DMS53 (cell line): ENCODE measurements at regions not wholly inside any gene's neighbourhood (a gene's known extent, or its start where the extent isn't known, plus 50 kb on each side); places are given as distances from the start of the nearest gene placed in this dataset.
A peak's percentile ranks its signal among the peaks of the same experiment; 100 is the strongest.
"Not testable (repeated sequence)": the region's sequence is repeated elsewhere in the genome, so short reads cannot be mapped to it uniquely, and the experiment has no call there.

Source experiments
- DNase-seq: peaks from one replicate; lab custom pipeline; 2025; lab: John Stamatoyannopoulos, UW

DNA sequence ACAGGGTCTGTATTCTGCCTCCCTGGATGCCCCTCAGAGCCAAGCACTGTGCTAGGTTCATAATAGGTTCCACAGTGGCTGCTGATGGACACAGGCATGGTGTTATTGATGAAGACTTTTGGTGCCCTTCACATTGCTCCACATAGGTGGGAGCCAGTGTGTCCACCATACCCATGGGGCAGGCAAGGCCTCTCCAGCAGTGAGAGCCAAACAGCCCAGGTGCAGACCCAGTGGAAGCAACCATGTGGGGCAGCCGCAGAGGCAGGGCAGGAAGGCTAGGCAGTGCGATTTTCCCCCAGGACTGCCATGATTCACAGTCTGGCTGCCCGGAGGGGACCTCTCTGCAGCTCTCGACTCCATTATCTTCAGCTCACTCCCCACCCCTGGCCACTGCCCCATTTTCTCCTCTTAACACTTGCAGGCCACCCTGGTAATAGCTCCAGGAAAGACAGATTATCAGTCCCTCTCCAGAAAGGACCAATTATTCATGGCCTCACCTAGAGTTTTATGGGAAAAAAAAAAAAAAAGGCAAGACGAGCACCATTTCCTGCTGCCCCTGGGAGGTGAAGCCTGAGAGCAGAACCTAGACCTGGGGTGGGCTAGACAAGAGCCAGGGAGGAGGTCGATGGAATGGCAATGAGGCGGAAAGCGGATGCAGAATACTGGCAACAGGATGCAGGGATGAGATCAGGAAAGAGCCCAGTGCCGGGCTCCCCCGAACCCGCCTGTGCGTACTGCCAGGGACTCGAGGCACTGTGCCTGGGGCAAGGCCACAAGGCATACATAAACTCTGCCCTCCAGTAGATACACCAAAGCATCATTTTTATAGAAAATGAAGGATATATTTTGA, 343.0 kb upstream of the NCAM1 start:
- DNase-seq = no peak

DNA sequence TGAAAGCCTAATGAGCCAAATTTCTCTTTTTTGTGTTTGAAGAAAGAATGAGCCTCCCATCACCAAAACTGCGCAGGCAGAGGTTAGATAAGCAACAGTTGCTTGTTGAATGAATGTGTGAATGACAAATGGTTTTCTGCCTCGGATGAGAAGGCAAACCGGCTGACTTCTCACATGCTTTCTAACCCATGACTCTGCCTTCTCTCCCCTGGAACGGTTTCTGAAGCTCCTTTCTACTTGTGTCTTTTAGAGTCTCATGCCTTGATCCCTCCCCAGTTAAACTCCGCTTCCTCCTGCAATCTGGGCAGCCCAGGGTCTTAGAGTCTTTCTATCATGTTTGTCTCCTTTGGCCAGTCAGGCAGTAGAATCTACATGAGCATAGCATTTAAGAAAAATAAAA, 342.1 kb upstream of the NCAM1 start:
- no peak for DNase-seq

DNA sequence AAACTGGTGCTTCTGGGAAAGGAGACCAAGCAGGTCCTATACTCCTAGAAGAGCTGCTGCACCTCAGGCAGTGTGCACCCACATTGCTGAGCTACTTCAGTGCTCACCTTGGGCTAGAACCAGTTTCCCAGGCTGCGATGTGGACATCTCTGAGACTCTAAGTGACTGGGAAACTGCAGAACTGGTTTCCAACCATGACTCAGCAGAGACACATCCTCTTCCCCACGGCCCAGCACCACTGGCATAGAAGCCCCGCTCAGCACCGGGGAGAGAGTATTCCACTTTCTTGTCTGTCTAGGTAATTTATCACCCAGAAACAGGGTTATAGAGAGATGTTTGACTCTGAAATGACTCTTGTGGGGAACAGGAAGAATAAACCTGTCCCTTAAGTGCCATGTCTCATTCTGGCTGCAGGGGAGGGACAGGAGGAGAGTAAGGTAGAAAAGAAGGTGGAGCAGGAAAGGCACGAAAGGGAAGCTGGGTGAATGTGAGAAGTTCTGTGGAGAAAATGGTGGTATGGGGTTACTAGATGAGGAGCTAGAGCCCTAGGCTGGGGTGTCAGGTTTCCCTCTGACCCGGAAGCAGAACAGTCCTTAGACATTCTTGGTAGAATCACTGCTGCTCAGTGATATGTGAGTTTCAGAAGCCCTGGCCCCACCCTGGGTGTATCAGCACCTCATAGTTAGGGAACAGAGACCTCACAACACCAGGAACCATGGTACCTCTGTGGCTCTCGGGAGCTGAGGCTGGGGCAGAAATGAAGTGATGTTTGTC, 340.4 kb upstream of the NCAM1 start:
- DNase-seq = peak; percentile 70

DNA sequence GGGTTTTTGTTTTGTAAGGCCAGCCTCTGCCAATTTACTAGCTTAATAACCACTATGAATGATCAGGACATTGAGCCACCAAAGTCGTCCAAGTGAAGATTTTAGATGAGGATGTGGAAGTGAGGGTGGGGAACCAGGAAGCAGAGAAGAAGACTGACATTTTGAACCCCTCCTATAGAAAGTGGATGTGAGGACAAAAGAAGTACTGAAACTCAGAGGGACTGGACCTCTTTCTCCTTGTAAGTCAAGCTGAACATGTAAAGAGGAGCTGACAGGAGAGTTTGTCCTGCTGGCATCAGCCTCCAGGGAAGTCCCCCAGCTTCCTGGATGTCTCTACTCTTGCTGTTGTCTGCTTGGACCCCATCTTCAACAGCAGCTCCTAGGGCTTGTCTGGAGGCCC, 338.2 kb upstream of the NCAM1 start:
- DNase-seq = no peak

DNA sequence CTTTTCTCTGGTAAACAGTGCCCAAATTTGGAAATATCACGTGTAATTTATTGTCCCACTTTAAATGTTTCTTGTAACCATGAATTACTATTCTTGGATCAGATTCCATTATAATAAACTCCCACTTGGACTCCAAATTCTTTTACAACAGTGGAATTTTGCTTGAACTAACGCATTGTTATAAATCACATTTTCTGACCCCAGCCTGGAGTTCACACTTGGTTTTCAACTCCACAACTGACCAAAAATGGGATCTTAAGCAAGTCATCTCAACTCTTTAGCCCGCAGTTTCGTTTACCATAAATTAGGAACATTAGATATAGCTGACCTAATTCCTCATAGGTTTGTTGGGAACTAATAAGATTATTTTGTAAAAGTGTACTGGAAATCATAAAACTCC, 336.8 kb upstream of the NCAM1 start:
- no peak for DNase-seq

DNA sequence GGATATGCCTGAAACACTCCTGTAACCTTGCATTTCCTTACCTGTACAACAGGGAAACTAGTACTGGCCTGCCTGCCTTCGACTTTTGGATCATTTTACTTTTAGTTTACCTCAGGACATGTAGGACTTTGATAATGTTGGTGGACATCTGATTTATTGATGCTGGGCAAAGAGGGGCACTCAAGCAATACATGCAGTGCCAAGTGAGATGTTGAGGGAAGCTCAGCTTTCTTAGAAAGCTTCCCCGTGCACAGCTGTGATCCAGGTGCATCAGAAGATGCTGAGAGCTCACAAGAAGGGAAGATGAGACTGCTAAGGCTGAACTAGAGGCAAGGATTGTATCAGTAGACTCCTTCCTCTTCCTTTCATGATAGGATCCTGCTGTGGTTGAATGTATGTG, 336.2 kb upstream of the NCAM1 start:
- DNase-seq = not testable (repeated sequence)

DNA sequence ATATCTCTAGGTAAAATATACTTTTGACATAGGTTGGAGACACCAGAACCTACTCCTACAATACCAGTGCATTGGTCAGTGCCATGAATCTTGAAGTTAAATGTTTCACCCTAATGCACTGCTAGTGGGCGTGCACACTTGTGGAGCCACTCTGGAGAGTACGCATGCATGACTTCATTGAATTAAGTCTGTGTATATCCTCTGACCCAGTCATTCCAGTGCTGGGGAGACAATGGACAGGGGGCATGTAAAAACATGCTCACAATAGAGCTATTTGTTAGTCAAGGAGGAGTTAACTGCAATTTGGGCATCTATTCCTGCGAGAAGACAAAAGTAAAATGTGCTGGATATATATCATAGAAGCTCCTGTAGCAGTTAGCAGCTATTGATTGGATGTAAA, 335.4 kb upstream of the NCAM1 start:
- no peak for DNase-seq

DNA sequence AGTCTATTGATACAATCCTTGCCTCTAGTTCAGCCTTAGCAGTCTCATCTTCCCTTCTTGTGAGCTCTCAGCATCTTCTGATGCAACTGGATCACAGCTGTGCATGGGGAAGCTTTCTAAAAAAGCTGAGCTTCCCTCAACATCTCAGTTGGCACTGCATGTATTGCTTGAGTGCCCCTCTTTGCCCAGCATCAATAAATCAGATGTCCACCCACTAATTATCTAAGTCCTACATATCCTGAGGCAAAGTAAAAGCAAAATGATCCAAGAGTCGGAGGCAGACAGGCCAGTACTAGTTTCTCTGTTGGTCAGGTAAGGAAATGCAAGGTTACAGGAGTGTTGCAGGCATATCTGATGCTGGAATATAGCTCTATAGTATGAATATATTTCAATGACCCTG, 334.5 kb upstream of the NCAM1 start:
- DNase-seq = no peak

DNA sequence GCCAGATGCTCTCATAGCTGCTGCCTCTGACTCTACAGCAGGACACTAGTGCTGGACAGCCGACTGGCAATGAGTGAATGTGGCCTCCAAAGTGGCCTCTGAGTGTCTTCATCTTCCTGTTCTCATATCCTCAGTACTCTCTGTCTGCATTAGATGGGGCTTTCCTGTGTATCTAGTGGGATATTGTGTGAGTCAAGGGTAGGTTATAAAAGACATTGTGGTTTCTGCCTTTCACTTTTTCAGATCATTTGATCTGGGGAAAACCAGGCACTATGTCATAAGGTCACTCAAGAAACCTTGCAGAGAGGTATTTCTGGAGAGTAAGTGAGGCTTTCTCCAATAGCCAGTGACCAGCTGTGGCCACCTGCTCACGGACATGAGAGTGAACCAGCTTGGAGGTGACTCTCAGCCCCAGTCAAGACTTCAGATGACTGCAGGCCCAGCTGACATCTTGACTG, 333.6 kb upstream of the NCAM1 start:
- no peak for DNase-seq

DNA sequence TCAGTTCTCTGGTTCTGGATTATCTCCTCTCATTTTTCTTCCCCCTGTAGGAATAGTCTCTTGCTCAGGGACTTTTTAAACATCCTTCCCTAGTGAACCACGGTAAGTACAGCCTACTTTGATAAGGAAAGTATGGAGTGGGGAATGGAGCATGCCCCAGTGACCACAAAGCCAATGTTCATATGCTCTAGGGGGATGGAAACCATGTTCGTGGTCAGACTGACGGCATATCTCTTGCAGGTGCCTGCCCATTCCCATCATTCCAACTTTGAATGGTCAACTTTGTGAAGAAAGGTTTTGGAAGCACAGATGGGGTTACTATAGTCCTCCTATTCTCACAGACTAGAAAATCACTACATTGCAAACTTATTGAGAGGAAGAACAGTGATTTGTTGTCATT, 332.5 kb upstream of the NCAM1 start:
- no peak for DNase-seq

DNA sequence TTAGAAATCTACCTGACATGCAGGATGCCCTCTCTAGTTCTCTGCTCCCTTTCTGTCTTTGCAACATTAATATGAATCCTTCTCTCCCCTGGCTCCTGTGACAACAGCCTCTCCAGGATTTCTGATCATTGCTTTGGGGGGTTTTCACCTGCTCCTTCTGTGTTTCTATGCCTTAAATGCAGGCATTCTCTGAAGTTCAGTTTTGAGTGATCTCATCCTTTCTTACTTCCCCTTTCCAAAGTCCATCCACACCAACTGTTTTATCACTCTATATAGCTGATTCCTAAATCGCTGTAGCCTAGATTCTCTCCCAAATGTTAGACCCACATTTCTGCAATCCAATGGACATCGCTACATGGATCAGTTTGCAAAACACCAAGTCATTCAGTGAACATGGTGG, 330.7 kb upstream of the NCAM1 start:
- no peak for DNase-seq

DNA sequence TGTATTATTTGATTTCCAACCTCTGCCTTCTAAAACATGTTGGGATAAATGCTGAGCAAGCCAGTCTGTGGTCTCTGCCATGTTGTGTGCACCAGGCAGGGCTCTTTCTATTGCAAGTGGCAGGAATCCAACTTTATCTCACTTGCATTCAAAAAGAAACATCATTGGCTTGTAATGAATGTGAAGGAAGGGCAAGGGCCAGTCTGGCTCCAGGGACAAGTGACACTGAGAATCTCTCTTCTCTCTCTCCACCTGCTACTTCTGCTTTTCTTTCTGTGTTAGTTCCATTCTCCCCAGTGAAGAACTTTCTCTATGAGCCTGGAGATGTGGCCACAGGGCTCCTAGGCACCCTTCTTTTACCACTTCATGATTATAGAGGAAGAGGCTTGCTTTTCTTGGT, 329.9 kb upstream of the NCAM1 start:
- no peak for DNase-seq

DNA sequence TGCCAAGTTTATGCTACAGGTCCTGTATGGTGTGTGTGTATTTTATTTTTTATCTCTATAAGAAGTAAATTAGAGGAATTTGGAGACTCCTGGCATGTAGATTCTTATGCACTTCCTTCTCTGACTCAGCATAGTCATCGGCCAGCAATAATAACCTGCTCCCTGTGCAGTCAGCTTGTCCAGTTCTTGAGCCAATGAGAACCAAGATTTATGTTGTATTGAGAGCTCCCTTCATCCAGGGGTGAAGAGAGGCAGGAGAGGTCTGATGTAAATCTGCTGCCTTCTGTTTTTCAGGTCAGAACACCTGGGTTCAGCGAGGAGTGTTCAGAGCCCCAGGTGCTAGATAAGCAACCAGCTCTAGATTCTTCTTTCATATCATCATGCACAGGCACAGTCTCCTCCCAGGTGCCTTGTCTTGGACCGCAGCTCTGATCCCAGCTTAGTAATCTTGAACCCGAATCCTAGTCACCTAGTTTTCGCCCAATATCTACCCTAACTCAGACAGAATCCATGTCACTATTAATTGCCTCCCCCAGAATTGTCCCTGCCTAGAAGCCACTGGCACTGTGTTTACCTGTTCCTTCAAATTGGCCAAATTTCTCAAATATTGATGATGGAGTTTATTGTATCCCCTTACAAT, 328.2 kb upstream of the NCAM1 start:
- no peak for DNase-seq

DNA sequence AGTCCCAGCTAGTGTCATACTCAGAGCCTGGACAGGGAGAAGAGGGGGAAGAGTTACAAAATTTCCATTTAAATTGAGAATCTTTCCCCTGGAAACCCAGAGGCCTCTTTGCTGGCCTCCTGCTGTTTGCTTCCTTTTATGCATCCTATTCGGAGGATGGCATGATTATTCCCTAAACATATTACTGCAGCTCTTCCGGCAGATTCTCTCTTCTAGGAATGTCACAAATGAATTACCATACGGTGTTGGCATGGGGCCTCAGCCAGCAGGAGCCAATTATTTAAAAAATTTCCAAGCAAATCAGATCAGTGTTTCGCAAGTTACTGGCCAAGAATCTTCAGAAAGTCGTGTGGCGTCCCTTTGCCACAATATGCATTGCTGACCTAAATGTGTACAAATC, 326.7 kb upstream of the NCAM1 start:
- no peak for DNase-seq

DNA sequence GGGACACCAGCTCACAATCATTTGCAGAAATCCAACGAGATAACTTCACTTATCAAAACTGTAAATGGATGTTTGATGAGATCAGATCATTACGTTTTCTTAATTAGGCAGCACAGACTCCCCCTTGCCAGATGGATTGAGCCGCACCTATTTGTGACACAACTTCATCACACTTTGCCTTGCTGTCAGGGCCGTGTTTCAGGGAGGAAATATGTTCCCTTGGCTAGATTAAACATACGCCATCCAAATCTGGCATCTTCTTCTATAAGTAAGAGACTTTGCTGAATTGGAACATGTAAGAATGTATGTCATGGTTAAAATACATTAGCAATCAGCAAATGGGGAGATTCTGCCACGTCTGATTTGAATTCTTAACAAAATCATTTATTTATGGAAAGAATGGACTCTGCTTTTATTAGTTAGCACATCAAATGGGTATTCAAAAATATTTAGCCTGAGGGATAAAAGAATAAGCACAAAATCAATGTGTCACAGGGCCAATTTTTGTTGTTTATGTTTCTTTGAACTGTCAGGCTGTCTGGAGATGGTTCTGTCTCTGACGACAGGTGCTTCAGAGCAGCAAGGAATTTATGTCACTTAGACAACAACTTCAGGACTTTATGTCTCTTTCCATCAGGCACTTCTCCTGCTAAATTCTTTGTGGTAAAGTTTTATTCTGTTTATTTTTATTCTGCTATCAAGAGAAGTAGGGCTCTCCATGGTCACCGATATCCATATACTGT, 326.1 kb upstream of the NCAM1 start:
- DNase-seq = no peak

DNA sequence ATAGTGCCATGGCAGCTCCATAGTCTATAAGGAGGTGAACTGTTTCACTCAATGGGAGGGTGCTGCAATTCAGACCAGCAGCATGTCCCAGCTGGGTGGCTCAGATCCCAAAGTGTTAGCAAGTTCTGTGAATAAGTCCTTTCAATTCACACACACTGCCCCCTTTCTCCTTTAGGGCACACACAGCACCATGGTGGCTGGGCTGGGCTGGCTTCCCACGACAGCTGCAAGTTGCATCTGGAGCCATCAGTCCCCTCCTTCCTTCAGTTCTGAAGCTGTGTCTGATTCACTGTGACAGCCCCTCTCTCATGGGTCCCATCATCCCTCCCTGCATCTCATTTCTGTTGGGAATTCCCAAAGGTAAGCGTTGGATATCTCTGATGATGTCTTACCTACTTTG, 324.1 kb upstream of the NCAM1 start:
- no peak for DNase-seq

DNA sequence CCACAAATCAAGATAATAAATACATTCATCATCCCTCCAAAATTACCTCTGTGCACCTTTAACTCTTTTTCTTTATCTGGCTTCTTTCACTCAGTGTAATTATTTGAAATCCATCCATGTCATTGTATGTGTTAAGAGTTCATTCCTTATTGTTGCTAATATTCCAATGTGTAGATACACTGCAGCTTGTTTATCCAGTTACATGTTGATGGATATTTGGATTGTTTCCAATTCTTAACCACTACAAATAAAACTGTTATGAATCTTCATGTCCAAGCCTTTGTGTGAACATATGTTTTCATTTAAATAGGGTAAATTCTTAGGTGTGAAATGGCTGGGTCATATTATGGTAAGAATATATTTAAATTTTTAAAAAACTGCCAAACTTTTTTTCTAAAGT, 323.3 kb upstream of the NCAM1 start:
- no peak for DNase-seq

DNA sequence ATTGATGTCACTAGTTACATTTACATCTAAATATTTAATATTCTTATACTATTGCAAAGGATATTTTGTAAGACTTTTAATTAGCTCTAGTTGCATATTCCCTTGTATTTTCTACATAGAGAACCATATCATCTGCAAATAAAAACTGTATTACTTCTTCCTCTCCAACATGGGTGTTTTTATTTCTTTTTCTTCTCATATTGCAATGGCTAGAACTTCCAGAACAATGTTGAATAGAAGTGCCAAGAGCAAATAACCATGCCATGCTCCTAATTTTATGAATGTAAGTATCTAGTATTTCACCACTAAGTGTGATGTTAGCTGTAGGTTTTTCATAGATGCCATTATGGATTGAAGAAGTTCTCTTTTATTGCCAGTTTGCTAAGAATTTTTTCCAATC, 321.8 kb upstream of the NCAM1 start:
- DNase-seq = no peak

DNA sequence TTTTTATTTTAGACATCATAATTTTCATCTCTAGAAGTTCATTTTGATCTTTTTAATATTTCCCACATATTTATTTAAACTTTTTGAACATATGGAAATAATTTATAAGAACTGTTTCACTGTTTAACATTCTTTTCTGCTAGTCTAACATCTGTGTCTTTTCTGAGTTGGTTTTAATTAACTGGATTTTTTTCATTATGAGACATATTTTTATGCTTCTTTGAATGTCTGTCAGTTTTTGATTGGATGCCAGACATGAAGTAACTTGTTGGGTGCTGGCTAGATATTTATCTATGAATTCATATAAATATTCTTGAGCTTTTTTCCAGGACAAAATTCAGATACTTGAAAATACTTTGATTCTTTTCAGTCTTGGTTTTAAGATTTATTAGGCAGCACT, 317.8 kb upstream of the NCAM1 start:
- no peak for DNase-seq

DNA sequence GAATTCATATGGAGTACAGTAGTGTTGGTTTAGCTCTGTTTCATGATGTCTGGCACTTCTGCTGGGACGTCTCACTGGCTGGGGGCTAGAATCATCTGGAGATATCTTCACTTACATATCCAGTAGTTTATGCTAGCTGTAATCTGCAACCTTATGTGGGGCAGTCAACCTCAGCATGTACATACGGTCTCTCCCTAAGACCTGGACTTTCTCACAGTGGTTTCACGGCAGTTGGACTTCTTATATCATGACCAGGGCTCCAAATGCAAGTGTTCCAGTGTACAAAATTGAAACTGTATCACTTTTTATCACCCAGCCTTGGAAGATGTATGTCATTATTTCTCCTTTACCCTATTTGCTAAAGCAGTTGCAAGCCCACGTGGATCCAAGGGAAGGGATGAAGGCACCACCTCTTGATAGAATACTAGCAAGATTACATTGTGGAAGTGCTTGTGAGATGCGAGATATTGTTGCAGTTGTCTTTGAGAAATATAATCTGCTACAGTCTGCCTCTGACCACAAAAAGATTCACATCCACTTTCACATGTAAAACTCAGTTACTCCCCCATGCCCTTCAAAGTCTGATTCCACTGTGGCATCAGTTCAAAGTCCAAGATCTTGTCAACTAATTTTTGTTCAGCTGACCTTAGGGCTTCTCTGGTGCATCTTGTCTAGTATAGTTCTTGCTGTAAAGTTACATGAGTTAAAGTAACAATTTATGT, 316.6 kb upstream of the NCAM1 start:
- no peak for DNase-seq

DNA sequence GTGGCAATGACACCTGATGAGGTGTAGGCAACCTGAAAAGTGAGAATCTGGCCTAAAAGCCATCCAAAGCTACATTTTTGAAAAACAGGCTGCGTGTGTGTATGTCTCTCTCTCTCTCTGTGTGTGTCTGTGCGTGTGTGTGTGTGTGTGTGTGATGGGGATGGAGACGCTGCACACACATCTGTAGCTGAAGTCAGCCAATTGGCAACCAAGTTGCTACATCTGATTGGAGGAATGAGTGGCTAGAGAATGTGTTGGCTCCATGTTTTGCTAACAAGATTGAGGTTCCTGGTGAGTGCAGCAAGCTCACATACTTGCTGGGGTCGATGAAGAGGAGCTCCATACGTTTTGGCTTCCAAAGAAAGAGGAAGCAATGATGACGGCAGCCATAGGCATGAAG, 311.4 kb upstream of the NCAM1 start:
- no peak for DNase-seq

DNA sequence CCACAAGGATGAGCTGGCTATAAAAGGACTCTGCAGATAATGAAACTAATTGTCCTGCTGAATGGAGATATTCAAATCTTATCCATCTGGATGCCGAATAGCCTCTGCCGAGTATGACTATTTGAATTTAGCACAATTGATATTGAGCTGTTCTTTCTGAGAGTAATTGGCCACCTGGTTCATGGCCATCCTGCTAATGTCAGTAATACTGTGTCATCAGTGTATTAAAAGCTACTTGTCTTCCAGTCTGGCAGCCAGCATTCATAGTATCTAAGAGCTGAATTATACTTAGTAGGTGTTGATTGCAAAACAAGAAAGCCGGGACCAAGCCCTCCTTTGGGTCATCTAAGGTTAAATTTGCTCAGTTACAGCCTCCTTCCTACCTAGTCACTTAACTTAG, 310.7 kb upstream of the NCAM1 start:
- DNase-seq = no peak
